ENCODE measurements at regions not wholly inside any gene's neighbourhood (a gene's known extent, or its start where the extent isn't known, plus 50 kb on each side); places are given as distances from the start of the nearest gene placed in this dataset.

DNA sequence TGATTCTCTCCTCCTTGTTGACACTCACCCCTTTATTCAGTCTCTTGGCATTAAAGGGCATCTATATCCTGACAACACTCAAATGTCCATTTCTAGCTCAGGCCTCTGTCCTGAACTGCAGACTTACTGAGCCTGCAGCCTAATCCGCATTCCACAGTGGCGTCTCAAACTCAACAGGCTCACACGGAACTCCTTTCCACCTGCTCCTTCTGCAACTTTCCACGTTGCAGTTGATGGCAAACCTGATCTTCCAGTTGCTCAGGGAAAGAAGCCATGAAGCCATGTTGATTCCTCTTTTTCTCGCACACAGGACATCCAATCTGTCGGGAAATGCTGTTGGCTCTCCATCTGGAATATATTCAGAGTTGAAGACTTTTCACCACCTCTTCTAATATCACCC, 522.4 kb downstream of the CCSER2 start:
- TF ChIP-seq, protein P1, sequence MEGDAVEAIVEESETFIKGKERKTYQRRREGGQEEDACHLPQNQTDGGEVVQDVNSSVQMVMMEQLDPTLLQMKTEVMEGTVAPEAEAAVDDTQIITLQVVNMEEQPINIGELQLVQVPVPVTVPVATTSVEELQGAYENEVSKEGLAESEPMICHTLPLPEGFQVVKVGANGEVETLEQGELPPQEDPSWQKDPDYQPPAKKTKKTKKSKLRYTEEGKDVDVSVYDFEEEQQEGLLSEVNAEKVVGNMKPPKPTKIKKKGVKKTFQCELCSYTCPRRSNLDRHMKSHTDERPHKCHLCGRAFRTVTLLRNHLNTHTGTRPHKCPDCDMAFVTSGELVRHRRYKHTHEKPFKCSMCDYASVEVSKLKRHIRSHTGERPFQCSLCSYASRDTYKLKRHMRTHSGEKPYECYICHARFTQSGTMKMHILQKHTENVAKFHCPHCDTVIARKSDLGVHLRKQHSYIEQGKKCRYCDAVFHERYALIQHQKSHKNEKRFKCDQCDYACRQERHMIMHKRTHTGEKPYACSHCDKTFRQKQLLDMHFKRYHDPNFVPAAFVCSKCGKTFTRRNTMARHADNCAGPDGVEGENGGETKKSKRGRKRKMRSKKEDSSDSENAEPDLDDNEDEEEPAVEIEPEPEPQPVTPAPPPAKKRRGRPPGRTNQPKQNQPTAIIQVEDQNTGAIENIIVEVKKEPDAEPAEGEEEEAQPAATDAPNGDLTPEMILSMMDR (conservative IDR thresholded peaks at IDR 0.05; ENCODE audit: low read depth in 2 of 2), result no peak
- TF ChIP-seq, protein P2, sequence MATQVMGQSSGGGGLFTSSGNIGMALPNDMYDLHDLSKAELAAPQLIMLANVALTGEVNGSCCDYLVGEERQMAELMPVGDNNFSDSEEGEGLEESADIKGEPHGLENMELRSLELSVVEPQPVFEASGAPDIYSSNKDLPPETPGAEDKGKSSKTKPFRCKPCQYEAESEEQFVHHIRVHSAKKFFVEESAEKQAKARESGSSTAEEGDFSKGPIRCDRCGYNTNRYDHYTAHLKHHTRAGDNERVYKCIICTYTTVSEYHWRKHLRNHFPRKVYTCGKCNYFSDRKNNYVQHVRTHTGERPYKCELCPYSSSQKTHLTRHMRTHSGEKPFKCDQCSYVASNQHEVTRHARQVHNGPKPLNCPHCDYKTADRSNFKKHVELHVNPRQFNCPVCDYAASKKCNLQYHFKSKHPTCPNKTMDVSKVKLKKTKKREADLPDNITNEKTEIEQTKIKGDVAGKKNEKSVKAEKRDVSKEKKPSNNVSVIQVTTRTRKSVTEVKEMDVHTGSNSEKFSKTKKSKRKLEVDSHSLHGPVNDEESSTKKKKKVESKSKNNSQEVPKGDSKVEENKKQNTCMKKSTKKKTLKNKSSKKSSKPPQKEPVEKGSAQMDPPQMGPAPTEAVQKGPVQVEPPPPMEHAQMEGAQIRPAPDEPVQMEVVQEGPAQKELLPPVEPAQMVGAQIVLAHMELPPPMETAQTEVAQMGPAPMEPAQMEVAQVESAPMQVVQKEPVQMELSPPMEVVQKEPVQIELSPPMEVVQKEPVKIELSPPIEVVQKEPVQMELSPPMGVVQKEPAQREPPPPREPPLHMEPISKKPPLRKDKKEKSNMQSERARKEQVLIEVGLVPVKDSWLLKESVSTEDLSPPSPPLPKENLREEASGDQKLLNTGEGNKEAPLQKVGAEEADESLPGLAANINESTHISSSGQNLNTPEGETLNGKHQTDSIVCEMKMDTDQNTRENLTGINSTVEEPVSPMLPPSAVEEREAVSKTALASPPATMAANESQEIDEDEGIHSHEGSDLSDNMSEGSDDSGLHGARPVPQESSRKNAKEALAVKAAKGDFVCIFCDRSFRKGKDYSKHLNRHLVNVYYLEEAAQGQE (IDR thresholded peaks at IDR 0.05; ENCODE audit: unreplicated experiment), result no peak
- no peak for TF ChIP-seq EZH2 (IDR thresholded peaks at IDR 0.05; ENCODE audit: low read depth, unreplicated experiment)
- TF ChIP-seq, protein P3, sequence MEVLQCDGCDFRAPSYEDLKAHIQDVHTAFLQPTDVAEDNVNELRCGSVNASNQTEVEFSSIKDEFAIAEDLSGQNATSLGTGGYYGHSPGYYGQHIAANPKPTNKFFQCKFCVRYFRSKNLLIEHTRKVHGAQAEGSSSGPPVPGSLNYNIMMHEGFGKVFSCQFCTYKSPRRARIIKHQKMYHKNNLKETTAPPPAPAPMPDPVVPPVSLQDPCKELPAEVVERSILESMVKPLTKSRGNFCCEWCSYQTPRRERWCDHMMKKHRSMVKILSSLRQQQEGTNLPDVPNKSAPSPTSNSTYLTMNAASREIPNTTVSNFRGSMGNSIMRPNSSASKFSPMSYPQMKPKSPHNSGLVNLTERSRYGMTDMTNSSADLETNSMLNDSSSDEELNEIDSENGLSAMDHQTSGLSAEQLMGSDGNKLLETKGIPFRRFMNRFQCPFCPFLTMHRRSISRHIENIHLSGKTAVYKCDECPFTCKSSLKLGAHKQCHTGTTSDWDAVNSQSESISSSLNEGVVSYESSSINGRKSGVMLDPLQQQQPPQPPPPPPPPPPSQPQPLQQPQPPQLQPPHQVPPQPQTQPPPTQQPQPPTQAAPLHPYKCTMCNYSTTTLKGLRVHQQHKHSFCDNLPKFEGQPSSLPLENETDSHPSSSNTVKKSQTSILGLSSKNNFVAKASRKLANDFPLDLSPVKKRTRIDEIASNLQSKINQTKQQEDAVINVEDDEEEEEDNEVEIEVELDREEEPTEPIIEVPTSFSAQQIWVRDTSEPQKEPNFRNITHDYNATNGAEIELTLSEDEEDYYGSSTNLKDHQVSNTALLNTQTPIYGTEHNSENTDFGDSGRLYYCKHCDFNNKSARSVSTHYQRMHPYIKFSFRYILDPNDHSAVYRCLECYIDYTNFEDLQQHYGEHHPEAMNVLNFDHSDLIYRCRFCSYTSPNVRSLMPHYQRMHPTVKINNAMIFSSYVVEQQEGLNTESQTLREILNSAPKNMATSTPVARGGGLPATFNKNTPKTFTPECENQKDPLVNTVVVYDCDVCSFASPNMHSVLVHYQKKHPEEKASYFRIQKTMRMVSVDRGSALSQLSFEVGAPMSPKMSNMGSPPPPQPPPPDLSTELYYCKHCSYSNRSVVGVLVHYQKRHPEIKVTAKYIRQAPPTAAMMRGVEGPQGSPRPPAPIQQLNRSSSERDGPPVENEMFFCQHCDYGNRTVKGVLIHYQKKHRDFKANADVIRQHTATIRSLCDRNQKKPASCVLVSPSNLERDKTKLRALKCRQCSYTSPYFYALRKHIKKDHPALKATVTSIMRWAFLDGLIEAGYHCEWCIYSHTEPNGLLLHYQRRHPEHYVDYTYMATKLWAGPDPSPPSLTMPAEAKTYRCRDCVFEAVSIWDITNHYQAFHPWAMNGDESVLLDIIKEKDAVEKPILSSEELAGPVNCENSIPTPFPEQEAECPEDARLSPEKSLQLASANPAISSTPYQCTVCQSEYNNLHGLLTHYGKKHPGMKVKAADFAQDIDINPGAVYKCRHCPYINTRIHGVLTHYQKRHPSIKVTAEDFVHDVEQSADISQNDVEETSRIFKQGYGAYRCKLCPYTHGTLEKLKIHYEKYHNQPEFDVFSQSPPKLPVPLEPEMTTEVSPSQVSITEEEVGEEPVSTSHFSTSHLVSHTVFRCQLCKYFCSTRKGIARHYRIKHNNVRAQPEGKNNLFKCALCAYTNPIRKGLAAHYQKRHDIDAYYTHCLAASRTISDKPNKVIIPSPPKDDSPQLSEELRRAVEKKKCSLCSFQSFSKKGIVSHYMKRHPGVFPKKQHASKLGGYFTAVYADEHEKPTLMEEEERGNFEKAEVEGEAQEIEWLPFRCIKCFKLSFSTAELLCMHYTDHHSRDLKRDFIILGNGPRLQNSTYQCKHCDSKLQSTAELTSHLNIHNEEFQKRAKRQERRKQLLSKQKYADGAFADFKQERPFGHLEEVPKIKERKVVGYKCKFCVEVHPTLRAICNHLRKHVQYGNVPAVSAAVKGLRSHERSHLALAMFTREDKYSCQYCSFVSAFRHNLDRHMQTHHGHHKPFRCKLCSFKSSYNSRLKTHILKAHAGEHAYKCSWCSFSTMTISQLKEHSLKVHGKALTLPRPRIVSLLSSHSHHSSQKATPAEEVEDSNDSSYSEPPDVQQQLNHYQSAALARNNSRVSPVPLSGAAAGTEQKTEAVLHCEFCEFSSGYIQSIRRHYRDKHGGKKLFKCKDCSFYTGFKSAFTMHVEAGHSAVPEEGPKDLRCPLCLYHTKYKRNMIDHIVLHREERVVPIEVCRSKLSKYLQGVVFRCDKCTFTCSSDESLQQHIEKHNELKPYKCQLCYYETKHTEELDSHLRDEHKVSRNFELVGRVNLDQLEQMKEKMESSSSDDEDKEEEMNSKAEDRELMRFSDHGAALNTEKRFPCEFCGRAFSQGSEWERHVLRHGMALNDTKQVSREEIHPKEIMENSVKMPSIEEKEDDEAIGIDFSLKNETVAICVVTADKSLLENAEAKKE (CRISPR knock-in tag; IDR thresholded peaks at IDR 0.05), result no peak
- TF ChIP-seq POLR2AphosphoS5 (IDR thresholded peaks at IDR 0.05; ENCODE audit: low read depth), result no peak
- no peak for TF ChIP-seq EZH2phosphoT487 (IDR thresholded peaks at IDR 0.05; ENCODE audit: unreplicated experiment)
- TF ChIP-seq CREB1 (CRISPR knock-in tag; IDR thresholded peaks at IDR 0.05; ENCODE audit: low read depth), result no peak
- no peak for TF ChIP-seq JUNB (IDR thresholded peaks at IDR 0.05; ENCODE audit: unreplicated experiment)
- TF ChIP-seq ZNF114 (CRISPR knock-in tag; IDR thresholded peaks at IDR 0.05), result no peak

Data from GM23338 (cell line).